ENCODE measurements at regions not wholly inside any gene's neighbourhood (a gene's known extent, or its start where the extent isn't known, plus 50 kb on each side); places are given as distances from the start of the nearest gene placed in this dataset.

DNA sequence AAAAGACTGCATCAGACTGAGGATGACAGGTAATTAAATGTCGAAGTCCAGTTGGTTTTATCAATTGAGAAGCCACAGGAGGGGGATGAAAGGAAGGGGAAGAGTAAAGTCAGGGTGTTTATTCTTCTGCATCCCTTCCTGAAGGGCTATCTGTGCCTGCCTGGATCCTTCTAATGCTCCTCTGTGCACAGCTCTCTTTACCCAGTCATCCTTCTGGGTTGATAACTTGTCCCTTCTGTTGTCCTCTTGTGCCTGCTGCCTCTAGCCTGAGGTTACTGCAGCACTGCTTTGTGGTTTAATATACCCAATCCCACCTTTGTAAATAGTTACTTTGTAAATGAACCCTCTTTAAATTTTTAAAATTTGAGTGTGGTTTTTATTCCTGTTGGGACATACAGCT is 1127.3 kb downstream of the EPHA7 start:
- TF ChIP-seq, protein P1, sequence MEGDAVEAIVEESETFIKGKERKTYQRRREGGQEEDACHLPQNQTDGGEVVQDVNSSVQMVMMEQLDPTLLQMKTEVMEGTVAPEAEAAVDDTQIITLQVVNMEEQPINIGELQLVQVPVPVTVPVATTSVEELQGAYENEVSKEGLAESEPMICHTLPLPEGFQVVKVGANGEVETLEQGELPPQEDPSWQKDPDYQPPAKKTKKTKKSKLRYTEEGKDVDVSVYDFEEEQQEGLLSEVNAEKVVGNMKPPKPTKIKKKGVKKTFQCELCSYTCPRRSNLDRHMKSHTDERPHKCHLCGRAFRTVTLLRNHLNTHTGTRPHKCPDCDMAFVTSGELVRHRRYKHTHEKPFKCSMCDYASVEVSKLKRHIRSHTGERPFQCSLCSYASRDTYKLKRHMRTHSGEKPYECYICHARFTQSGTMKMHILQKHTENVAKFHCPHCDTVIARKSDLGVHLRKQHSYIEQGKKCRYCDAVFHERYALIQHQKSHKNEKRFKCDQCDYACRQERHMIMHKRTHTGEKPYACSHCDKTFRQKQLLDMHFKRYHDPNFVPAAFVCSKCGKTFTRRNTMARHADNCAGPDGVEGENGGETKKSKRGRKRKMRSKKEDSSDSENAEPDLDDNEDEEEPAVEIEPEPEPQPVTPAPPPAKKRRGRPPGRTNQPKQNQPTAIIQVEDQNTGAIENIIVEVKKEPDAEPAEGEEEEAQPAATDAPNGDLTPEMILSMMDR (IDR thresholded peaks at IDR 0.05; ENCODE audit: insufficient read depth, low read length) = no peak
- TF ChIP-seq, protein P2, sequence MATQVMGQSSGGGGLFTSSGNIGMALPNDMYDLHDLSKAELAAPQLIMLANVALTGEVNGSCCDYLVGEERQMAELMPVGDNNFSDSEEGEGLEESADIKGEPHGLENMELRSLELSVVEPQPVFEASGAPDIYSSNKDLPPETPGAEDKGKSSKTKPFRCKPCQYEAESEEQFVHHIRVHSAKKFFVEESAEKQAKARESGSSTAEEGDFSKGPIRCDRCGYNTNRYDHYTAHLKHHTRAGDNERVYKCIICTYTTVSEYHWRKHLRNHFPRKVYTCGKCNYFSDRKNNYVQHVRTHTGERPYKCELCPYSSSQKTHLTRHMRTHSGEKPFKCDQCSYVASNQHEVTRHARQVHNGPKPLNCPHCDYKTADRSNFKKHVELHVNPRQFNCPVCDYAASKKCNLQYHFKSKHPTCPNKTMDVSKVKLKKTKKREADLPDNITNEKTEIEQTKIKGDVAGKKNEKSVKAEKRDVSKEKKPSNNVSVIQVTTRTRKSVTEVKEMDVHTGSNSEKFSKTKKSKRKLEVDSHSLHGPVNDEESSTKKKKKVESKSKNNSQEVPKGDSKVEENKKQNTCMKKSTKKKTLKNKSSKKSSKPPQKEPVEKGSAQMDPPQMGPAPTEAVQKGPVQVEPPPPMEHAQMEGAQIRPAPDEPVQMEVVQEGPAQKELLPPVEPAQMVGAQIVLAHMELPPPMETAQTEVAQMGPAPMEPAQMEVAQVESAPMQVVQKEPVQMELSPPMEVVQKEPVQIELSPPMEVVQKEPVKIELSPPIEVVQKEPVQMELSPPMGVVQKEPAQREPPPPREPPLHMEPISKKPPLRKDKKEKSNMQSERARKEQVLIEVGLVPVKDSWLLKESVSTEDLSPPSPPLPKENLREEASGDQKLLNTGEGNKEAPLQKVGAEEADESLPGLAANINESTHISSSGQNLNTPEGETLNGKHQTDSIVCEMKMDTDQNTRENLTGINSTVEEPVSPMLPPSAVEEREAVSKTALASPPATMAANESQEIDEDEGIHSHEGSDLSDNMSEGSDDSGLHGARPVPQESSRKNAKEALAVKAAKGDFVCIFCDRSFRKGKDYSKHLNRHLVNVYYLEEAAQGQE (IDR thresholded peaks at IDR 0.05; ENCODE audit: insufficient replicate concordance, low read depth) = no peak
